Breast epithelium (tissue), 3 donors: ENCODE measurements at regions not wholly inside any gene's neighbourhood (a gene's known extent, or its start where the extent isn't known, plus 50 kb on each side); places are given as distances from the start of the nearest gene placed in this dataset.

Experiments
- CTCF ChIP-seq, 3 donors: fragments of 450-650 bp; IDR thresholded peaks; one replicate each; pipeline ENCODE4 v1.5.1; 2016 to 2017; ENCODE audit warnings: antibody characterized with exemption in 3 of 3, mild to moderate bottlenecking in 3 of 3, moderate library complexity in 3 of 3
- POLR2A ChIP-seq: fragments of 450-650 bp; IDR thresholded peaks from one replicate; pipeline ENCODE4 v1.6.1; 2016; ENCODE audit warnings: antibody characterized with exemption, mild to moderate bottlenecking, moderate library complexity

- no peak for TF ChIP-seq POLR2A
- no peak for TF ChIP-seq CTCF (IDR thresholded peaks at IDR 0.05)
Measured at GRCh38 chr5:67249590-67249895, 52.9 kb upstream of the CD180 start.
